Retinal pigment epithelial cell (primary cell): ENCODE measurements at regions not wholly inside any gene's neighbourhood (a gene's known extent, or its start where the extent isn't known, plus 50 kb on each side); places are given as distances from the start of the nearest gene placed in this dataset.

Experiments used
- DNase-seq: peaks from one replicate; pipeline ENCODE4 v3.0.0-alpha.2; 2010; ENCODE audit warnings: low read depth
- H3K4me3 ChIP-seq: 2 replicates; pipeline ENCODE4 v1.5.1; 2011; ENCODE audit warnings: mild to moderate bottlenecking, low read length, control low read depth, moderate library complexity
- CTCF ChIP-seq: conservative IDR thresholded peaks from 2 replicates; pipeline ENCODE4 v1.5.1; 2011; ENCODE audit warnings: low read depth, low read length, control low read depth, inconsistent platforms

GRCh38 chr2:186024921-186025320, 286.3 kb downstream of the FSIP2 start:
- no peak for TF ChIP-seq CTCF

GRCh38 chr2:186027922-186028321, 289.3 kb downstream of the FSIP2 start:
- DNase-seq = no peak
- no peak for TF ChIP-seq CTCF
- H3K4me3 ChIP-seq = no peak overlapping the region

More at GRCh38 chr2:186024921-186025320, 286.3 kb downstream of the FSIP2 start:
- no peak for DNase-seq
- H3K4me3 ChIP-seq = no peak overlapping the region

- no peak for DNase-seq
- TF ChIP-seq CTCF = no peak
- H3K4me3 ChIP-seq = no peak overlapping the region
Measured at GRCh38 chr2:186031229-186031628, 292.6 kb downstream of the FSIP2 start.

GRCh38 chr2:186032102-186032738, 293.6 kb downstream of the FSIP2 start:
- DNase-seq = no peak
- TF ChIP-seq CTCF = no peak
- H3K4me3 ChIP-seq = no peak overlapping the region

GRCh38 chr2:186032930-186033329, 294.3 kb downstream of the FSIP2 start:
- no peak for DNase-seq
- no peak for TF ChIP-seq CTCF
- H3K4me3 ChIP-seq = no peak overlapping the region

- no peak overlapping the region for H3K4me3 ChIP-seq
- TF ChIP-seq CTCF = no peak
- DNase-seq = no peak
Measured at GRCh38 chr2:186033541-186033940, 294.9 kb downstream of the FSIP2 start.

GRCh38 chr2:186036862-186037449, 298.4 kb downstream of the FSIP2 start:
- H3K4me3 ChIP-seq = no peak overlapping the region
- TF ChIP-seq CTCF = no peak
- no peak for DNase-seq
